GM20000 (cell line): ENCODE measurements at regions not wholly inside any gene's neighbourhood (a gene's known extent, or its start where the extent isn't known, plus 50 kb on each side); places are given as distances from the start of the nearest gene placed in this dataset.

ENCODE experiments used
- DNase-seq: peaks from one replicate; pipeline ENCODE4 v3.0.0; 2012; ENCODE audit warnings: low spot score
- CTCF ChIP-seq: IDR thresholded peaks from 2 replicates; pipeline ENCODE4 v1.5.1; 2012; ENCODE audit warnings: mild to moderate bottlenecking, control low read depth; ENCODE audit errors: extremely low read depth, missing control alignments

GRCh38 chr6:82588859-82589412 lies 225.3 kb downstream of the TPBG start:
- DNase-seq, result no peak
- no peak for TF ChIP-seq CTCF

- DNase-seq, result peak; percentile 27
- no peak for TF ChIP-seq CTCF
Measured at GRCh38 chr6:82589509-82590206, 226.0 kb downstream of the TPBG start.

- DNase-seq, result no peak
- TF ChIP-seq CTCF, result no peak
Measured at GRCh38 chr6:82597201-82597600, 233.6 kb downstream of the TPBG start.

GRCh38 chr6:82602776-82603175 lies 239.2 kb downstream of the TPBG start:
- TF ChIP-seq CTCF, result no peak

GRCh38 chr6:82603871-82604270 lies 240.3 kb downstream of the TPBG start:
- DNase-seq, result no peak
- no peak for TF ChIP-seq CTCF

More at GRCh38 chr6:82602776-82603175, 239.2 kb downstream of the TPBG start:
- no peak for DNase-seq

GRCh38 chr6:82607998-82608725 lies 244.5 kb downstream of the TPBG start:
- TF ChIP-seq CTCF, result no peak

GRCh38 chr6:82608781-82609180 lies 245.2 kb downstream of the TPBG start:
- DNase-seq, result no peak
- TF ChIP-seq CTCF, result no peak

More at GRCh38 chr6:82607998-82608725, 244.5 kb downstream of the TPBG start:
- DNase-seq, result no peak
